ENCODE measurements at regions not wholly inside any gene's neighbourhood (a gene's known extent, or its start where the extent isn't known, plus 50 kb on each side); places are given as distances from the start of the nearest gene placed in this dataset.
A peak's percentile ranks its signal among the peaks of the same experiment; 100 is the strongest.
"Not testable (repeated sequence)": the region's sequence is repeated elsewhere in the genome, so short reads cannot be mapped to it uniquely, and the experiment has no call there.

DNA sequence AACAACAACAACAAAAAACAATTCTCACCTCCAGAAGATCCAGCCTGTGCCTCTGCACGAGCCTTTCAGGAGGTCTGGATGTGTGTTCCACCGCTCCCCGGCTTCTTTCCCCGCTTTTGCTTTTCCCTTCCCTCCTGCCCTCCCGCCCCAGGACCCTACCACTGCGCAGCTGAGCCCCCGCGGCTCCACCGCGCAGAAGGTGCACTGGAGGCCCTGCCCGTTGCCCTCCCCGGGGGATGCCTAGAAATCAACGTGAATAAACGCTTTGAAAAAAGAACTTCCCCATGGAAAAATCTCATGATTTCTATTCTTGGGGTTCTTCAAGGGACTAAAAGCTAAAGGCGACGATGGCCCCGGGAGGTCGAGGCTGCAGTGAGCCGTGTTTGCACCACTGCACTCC lies 164.3 kb upstream of the NOTCH2NLA start:
- not testable (repeated sequence) for DNase-seq (ENCODE audit: low read depth in 1 of 2, low spot score in 1 of 2); H3K9me3 ChIP-seq (ENCODE audit: low read depth); H3K36me3 ChIP-seq; H3K4me1 ChIP-seq (ENCODE audit: low read depth); H3K4me3 ChIP-seq; H3K27me3 ChIP-seq; H3K27ac ChIP-seq

DNA sequence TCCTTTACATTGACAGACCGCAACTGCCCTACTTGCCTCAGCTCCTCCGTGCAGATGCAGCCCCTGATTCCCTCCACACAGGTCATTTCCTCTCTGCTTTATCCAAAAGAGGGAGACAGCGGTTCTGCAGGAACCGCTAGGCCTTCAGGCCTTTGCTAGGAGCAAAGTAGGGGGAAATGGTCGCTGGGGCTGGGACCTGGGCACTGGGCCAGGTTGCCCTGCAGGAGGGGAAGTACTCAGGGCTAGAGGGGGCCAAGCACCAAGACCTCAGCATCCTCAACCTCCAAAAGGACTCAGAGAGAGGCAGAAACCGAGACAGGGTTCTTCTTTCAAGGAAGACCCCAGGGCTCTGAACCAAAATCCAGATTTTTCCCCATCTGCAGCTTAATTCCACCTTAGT lies 160.4 kb upstream of the NOTCH2NLA start:
- not testable (repeated sequence) for H3K36me3 ChIP-seq; H3K27ac ChIP-seq; H3K4me1 ChIP-seq (ENCODE audit: low read depth); DNase-seq (ENCODE audit: low read depth in 1 of 2, low spot score in 1 of 2); H3K9me3 ChIP-seq (ENCODE audit: low read depth); H3K27me3 ChIP-seq; H3K4me3 ChIP-seq

DNA sequence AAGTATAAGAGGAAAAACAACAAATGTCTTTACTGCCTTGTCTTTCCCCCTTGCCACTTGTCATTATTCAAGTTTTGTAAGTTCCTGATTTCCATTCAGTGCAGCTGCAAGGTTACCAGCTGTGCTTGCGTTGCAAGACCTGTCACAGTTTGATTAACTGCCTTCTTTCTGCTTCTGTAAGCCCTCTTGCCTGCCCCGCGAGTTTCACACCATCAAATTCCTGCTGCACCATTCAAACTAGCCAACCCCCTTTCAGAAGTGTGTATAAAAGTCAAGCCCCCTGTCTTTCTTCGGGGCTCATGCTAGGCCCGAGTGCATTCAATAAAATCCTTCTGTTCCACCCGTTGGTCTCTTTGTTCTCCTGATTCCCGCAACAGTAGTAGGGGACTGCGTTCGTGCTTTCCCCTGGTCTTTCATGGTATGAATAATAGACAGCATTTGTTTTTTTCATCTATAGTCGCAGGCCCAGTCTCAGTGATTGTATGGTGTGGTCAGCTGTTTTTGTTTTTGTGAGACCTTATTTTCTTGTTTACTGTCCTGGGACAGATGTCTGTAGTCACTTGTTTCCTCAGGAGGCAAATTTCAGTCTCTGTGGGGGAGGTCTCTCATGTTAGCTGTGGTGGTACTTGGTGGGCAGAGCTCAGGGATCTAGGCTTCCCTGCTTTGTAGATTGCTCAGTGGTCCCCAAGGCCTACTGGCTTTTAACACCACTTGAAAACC lies 159.1 kb upstream of the NOTCH2NLA start:
- not testable (repeated sequence) for H3K4me3 ChIP-seq

DNA sequence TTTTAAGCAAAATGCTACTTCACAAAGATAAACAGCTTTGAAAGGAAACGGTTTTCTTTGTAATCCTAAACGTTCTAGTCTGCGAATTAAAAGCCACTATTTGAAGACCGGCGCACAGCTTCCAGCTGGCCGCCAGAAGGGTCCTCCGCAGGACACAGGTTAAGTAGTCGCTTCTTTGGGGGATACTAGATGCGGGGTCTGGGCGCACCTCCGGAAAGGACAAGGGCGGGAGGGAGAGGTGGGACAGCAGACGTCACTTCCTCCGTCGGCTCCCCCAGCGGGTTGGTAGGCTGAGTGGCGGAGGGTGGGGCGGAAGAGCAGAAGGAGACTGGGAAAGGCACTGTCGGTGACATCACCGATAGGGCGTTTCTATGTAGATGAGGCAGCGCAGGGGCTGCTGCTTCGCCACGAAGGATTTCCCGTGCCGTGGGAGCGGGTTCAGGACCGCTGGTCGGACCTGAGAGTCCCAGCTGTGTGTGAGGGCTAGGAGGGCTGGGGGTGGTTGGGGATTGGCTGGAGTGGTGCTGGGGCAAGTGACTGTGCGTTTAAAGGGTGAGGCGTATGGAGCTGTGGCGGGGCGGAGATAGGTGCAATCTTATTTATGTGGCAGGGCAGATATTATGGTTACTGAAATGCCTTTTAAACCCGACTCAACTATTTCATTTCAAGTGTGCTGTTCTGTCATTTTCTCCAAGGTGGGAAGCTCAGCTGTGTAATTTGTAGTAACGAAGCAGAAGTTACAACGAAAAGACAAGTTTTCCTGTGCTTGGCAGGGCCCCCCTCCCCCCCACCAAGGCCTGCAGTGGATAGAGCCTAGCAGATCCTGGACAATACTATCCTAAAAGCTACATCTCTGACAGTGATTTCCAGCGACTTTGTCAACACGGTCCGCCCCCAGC lies 158.3 kb upstream of the NOTCH2NLA start:
- H3K36me3 ChIP-seq; H3K4me1 ChIP-seq (ENCODE audit: low read depth); H3K27me3 ChIP-seq; H3K9me3 ChIP-seq (ENCODE audit: low read depth): not testable (repeated sequence)
- H3K4me3 ChIP-seq = peak overlapping the region; percentile 21
- peak; percentile 85 to 95 for DNase-seq (ENCODE audit: low read depth in 1 of 2, low spot score in 1 of 2)
- H3K27ac ChIP-seq = peak overlapping the region; percentile 100

More for the DNA sequence above, 159.1 kb upstream of the NOTCH2NLA start:
- not testable (repeated sequence) for H3K36me3 ChIP-seq; H3K4me1 ChIP-seq (ENCODE audit: low read depth); H3K9me3 ChIP-seq (ENCODE audit: low read depth); H3K27me3 ChIP-seq
- H3K27ac ChIP-seq = peak overlapping the region; percentile 82
- peak in 1 of 2 donors; percentile 30 for DNase-seq (ENCODE audit: low read depth in 1 of 2, low spot score in 1 of 2)

DNA sequence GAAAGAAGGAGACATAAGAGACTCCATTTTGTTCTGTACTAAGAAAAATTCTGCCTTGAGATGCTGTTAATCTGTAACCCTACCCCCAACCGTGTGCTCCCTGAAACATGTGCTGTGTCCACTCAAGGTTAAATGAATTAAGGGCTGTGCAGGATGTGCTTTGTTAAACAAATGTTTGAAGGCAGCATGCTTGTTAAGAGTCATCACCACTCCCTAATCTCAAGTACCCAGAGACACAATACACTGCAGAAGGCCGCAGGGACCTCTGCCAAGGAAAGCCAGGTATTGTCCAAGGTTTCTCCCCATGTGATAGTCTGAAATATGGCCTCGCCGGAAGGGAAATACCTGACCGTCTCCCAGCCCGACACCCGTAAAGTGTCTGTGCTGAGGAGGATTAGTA lies 152.4 kb upstream of the NOTCH2NLA start:
- H3K27me3 ChIP-seq; H3K4me1 ChIP-seq (ENCODE audit: low read depth); H3K9me3 ChIP-seq (ENCODE audit: low read depth); DNase-seq (ENCODE audit: low read depth in 1 of 2, low spot score in 1 of 2); H3K36me3 ChIP-seq; H3K27ac ChIP-seq; H3K4me3 ChIP-seq: not testable (repeated sequence)

DNA sequence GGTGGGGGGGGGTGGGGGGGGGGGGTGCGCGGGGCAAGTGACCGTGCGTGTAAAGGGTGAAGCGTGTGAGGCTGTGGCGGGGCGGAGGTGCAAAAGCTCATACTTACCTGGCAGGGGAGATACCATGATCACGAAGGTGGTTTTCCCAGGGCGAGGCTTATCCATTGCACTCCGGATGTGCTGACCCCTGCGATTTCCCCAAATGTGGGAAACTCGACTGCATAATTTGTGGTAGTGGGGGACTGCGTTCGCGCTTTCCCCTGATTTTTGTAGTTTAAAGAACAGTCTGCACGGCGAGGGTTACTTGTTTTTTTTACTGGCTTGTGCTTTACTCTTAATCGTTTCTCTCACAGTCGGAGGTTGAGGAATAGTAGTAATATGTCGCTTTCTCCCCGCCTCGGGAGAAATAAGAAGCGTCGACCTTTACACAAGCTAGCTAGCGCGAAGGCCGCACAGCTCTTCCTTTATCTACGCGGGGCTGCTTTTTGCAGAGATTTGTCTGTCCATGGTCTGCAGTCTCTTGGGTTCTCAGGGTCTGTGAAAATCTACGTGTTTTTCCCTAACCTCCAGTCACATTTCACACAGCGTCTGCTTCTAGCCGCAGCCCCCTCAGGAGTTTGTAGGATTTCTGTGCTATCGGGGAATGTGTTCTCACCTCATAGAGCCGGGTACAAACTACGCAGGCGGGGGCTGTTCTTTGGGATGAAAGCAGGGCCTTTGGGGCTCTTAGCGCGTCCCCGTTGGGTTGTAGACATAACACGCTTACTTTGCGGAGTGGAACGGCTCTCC lies 148.1 kb upstream of the NOTCH2NLA start:
- Histone ChIP-seq H3K4me3 (peak overlapping the region; percentile 28), H3K27ac (peak overlapping the region; percentile 96)
- not testable (repeated sequence) for H3K36me3 ChIP-seq; H3K9me3 ChIP-seq (ENCODE audit: low read depth); H3K4me1 ChIP-seq (ENCODE audit: low read depth); H3K27me3 ChIP-seq
- peak; percentile 92 to 98 for DNase-seq (ENCODE audit: low read depth in 1 of 2, low spot score in 1 of 2)

DNA sequence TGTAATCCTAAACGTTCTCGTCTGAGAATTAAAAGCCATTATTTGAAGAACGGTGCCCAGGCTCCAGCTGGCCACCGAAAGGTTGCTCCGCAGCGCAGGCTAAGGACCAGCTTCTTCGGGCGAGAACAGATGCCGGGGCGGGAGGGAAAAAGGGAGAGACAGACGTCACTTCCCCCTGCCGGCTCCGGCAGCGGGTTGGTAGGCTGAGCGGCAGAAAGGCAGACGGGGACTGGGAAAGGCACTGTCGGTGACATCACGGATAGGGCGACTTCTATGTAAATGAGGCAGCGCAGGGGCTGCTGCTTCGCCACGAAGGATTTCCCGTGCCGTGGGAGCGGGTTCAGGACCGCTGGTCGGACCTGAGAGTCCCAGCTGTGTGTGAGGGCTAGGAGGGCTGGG lies 147.5 kb upstream of the NOTCH2NLA start:
- H3K4me3 ChIP-seq = peak overlapping the region; percentile 28
- DNase-seq (ENCODE audit: low read depth in 1 of 2, low spot score in 1 of 2) = peak; percentile 75 to 86
- H3K36me3 ChIP-seq; H3K27me3 ChIP-seq; H3K9me3 ChIP-seq (ENCODE audit: low read depth); H3K4me1 ChIP-seq (ENCODE audit: low read depth): not testable (repeated sequence)
- peak overlapping the region; percentile 96 for H3K27ac ChIP-seq

DNA sequence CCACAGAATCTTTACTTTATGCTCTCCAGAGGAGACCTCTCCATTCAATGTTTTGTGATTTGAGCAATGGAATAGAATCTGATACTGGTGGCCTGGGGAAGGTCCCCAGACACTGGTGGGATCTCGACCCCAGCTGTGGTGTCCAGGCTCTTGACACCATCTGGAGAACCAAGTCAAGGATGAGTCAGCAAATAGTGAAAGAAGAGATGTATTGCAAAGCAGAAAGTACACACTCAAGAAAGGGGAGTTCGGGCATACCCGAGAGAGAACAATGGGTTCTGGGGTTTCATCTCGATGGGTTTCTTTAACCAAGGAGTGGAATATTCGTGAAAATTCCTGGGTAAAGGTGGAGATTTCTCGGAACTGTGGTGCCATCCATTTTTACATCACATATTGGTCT lies 146.3 kb upstream of the NOTCH2NLA start:
- not testable (repeated sequence) for DNase-seq (ENCODE audit: low read depth in 1 of 2, low spot score in 1 of 2); H3K36me3 ChIP-seq; H3K27me3 ChIP-seq; H3K27ac ChIP-seq; H3K4me1 ChIP-seq (ENCODE audit: low read depth); H3K4me3 ChIP-seq; H3K9me3 ChIP-seq (ENCODE audit: low read depth)

DNA sequence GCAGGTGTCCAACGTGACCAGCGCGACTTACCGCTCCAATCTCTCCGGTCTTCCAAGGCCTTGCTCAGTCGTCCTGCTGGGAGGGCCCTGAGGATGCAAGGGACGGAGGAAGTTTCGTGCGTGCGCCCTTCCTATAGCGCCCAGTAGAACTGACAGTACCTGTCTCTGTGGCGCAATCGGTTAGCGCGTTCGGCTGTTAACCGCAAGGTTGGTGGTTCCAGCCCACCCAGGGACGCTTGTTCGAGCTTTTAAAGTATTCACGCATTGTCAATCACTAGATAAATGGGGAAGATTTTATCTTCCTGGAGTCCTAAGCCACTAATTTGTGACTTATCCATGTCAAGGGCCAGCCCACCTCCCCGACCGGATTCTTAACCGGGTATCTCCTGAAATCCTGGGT lies 141.1 kb upstream of the NOTCH2NLA start:
- not testable (repeated sequence) for H3K9me3 ChIP-seq (ENCODE audit: low read depth); H3K27me3 ChIP-seq; H3K4me1 ChIP-seq (ENCODE audit: low read depth); H3K36me3 ChIP-seq
- Histone ChIP-seq H3K27ac (peak overlapping the region; percentile 67), H3K4me3 (peak overlapping the region; percentile 25)
- peak; percentile 53 to 57 for DNase-seq (ENCODE audit: low read depth in 1 of 2, low spot score in 1 of 2)

DNA sequence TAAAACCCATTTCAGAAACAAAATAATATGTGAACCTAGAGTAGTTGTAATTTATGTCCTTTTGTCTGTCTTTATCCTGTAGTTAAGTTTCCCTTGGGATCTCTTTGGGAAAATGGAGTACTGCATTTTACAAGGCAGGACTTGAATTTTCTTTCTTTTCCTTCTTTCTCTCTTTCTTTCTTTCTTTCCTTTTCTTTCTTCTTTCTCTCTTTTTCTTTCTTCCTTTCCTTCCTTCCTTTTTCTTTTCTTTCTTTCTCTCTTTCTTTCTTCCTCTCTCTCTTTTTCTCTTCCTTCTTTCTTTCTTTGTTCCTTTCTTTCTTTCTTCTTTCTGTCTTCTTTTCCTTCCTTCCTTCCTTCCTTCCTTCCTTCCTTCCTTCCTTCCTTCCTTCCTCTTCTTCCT lies 126.6 kb upstream of the NOTCH2NLA start:
- H3K27ac ChIP-seq; H3K4me1 ChIP-seq (ENCODE audit: low read depth); DNase-seq (ENCODE audit: low read depth in 1 of 2, low spot score in 1 of 2); H3K36me3 ChIP-seq; H3K4me3 ChIP-seq; H3K27me3 ChIP-seq; H3K9me3 ChIP-seq (ENCODE audit: low read depth): not testable (repeated sequence)

DNA sequence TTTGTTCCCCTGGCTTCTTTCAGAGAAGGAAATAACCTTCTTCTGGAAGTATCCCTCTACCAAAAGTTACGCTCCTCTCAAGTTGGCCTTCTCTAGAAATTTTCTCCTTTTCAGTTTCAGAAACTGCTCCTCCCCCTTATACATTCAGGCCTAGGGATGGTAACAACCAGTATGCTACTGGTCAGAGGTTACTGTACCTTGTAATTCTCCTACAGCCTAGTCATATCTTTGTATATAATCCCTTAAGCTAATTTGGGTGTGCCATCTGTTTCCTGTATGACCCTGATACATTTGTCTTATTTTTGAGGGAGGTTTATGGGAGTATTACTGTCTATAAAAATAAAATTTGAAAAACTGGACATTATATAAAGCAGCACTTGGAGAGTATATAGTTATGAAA lies 98.0 kb upstream of the NOTCH2NLA start:
- H3K27ac ChIP-seq; H3K36me3 ChIP-seq; H3K4me1 ChIP-seq (ENCODE audit: low read depth); H3K27me3 ChIP-seq; DNase-seq (ENCODE audit: low read depth in 1 of 2, low spot score in 1 of 2); H3K9me3 ChIP-seq (ENCODE audit: low read depth); H3K4me3 ChIP-seq: not testable (repeated sequence)

DNA sequence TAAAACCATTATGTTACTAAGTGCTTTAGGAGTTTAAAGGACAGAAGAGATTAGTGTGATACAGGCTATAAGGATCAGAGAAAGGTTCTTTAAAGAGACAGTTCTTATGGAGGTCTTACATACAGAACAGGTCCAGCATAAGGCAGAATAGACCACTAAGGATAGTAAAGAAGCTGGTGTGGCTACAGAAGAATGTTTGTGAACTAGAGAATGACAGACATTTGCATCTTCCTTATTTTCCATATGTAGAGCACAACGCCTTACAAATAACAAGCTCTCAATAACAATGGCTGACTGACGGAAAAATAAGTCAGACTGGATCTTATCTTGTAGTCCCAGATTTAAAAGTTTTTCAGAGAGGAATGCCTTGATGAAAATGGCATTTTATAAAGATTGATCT lies 95.6 kb upstream of the NOTCH2NLA start:
- not testable (repeated sequence) for DNase-seq (ENCODE audit: low read depth in 1 of 2, low spot score in 1 of 2); H3K4me1 ChIP-seq (ENCODE audit: low read depth); H3K27ac ChIP-seq; H3K27me3 ChIP-seq; H3K36me3 ChIP-seq; H3K9me3 ChIP-seq (ENCODE audit: low read depth); H3K4me3 ChIP-seq

DNA sequence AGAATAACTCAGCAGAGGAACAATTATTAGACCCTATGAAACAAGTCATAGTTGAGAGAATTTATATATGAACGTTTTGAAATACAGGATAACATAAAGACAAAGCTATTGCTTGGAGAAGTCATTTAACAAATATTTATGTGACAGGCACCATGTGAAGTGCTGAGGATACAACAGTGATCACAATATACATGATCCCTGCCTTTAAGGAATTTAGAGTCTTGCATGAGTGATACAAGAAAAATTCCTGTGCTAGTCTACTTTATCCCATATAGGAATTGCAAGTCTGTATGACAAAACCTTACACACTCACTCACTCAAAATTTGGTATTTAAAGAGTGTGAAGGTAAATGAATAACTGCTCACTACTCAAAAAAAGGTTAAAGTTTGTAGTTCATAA lies 94.5 kb upstream of the NOTCH2NLA start:
- not testable (repeated sequence) for H3K27me3 ChIP-seq; DNase-seq (ENCODE audit: low read depth in 1 of 2, low spot score in 1 of 2); H3K4me3 ChIP-seq; H3K36me3 ChIP-seq; H3K4me1 ChIP-seq (ENCODE audit: low read depth); H3K9me3 ChIP-seq (ENCODE audit: low read depth); H3K27ac ChIP-seq

DNA sequence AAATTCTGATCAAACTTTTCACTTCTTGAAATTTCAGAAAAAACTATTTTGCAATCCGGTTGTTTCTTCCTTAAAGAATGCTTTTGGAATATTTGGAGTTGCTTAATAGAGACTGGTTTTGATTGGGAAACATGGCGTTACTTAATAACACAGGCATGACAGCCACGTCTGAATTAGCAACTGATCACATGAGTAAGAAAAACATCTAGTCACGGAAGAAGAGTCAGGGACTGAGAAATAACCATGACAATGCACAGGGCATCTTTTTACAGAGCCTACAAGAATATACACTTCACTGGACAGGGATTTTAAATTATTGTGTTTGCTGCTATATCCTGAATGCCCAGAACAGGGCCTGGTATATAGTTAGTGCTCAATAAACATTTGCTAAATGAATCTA lies 94.1 kb upstream of the NOTCH2NLA start:
- H3K27me3 ChIP-seq; H3K27ac ChIP-seq; DNase-seq (ENCODE audit: low read depth in 1 of 2, low spot score in 1 of 2); H3K9me3 ChIP-seq (ENCODE audit: low read depth); H3K4me3 ChIP-seq; H3K36me3 ChIP-seq; H3K4me1 ChIP-seq (ENCODE audit: low read depth): not testable (repeated sequence)

Data from cardiac muscle cell (in vitro differentiated cells and primary cell).